ENCODE measurements at regions not wholly inside any gene's neighbourhood (a gene's known extent, or its start where the extent isn't known, plus 50 kb on each side); places are given as distances from the start of the nearest gene placed in this dataset.

DNA sequence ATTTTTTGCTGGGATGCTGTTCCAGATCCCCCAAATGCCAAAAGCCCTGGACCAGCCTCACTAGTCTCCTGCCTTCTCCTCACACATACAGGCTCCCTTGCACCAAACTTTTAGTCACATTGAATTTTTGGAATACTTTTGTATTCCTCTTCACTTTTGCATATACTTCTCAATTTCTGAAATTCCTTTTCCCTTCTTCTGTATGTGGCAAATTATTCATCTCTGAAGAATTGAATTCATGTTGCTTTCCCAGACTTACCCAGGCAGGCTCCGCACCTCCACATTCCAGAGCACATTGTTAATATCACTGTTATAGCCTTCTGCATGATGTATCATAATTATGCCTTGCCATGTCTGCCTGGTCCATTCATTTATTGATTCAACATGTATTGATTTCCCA lies 255.3 kb upstream of the POU3F2 start (continued):
- TF ChIP-seq EGR1 (IDR thresholded peaks at IDR 0.05; ENCODE audit: low read depth) (no peak), POLR2A (IDR thresholded peaks at IDR 0.05; ENCODE audit: borderline replicate concordance, extremely low read depth, insufficient read depth, insufficient read length) (no peak), TCF7L2 (IDR thresholded peaks at IDR 0.05; ENCODE audit: borderline replicate concordance, extremely low read depth, insufficient read depth, insufficient read length) (no peak), YY1 (IDR thresholded peaks at IDR 0.05; ENCODE audit: extremely low read depth, insufficient replicate concordance, low read depth, low read length) (no peak)
- TF ChIP-seq, protein P1, sequence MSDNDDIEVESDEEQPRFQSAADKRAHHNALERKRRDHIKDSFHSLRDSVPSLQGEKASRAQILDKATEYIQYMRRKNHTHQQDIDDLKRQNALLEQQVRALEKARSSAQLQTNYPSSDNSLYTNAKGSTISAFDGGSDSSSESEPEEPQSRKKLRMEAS (IDR thresholded peaks at IDR 0.05) = no peak

DNA sequence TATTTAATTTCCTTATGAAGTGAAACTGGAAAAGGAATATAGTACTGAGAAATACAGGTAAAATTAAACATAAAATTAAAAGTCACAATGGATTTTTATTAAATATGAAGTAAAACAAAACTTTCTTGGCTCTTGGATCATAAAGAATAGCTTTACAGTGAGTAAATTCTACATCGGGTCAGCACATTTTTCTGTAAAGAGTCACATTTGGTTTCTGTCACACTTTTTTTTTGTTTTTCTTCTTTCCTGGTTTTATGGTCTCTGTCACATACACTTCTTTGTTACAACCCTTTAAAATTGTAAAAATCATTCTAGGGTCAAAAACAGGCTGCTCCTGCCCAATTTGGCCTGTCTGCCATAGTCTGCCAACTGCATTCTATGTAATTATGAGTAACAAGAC lies 254.4 kb upstream of the POU3F2 start:
- Histone ChIP-seq H3K9ac (ENCODE audit: low read length) (no peak overlapping the region), H3K9me3 (ENCODE audit: control insufficient read depth in 1 of 2, insufficient read depth in 1 of 2, low read depth in 1 of 2, low read length in 2 of 2) (no peaks in the 10 kb centered on the region), H2AFZ (ENCODE audit: low read depth, low read length, poor library complexity, severe bottlenecking) (no peak overlapping the region), H3K79me2 (ENCODE audit: insufficient read depth, low read length) (no peaks in the 10 kb centered on the region), H3K4me1 (ENCODE audit: control insufficient read depth in 1 of 2, insufficient read depth in 2 of 2, low read length in 2 of 2) (no peaks in the 10 kb centered on the region), H3K36me3 (ENCODE audit: control insufficient read depth in 1 of 2, insufficient read depth in 2 of 2, low read length in 2 of 2) (no peaks in the 10 kb centered on the region), H3K27ac (ENCODE audit: low read depth, low read length) (no peak overlapping the region), H3K9me2 (ENCODE audit: insufficient read depth) (no peaks in the 10 kb centered on the region), H3K27me3 (ENCODE audit: insufficient read depth, low read length) (peaks cover 28% of the 10 kb centered on the region), H3K4me2 (ENCODE audit: low read length) (no peak overlapping the region), H3K4me3 (replicated peaks in 1 of 2; ENCODE audit: low read depth in 1 of 2, low read length in 2 of 2) (no peak overlapping the region), H4K20me1 (ENCODE audit: insufficient read depth) (no peaks in the 10 kb centered on the region)
- ATAC-seq (no peak), DNase-seq (ENCODE audit: low read depth, low spot score) (no peak)
- intact Hi-C loops (cut with micrococcal nuclease) = no loop called here
- RAD21 ChIA-PET (ENCODE audit: low non-redundant PET in 1 of 2, low total read pairs in 2 of 2, uncharacterized antibody in 2 of 2, unreplicated experiment in 2 of 2) = no interaction called here
- TF ChIP-seq EZH2 (IDR thresholded peaks at IDR 0.05) = no peak
- TF ChIP-seq, protein P2, sequence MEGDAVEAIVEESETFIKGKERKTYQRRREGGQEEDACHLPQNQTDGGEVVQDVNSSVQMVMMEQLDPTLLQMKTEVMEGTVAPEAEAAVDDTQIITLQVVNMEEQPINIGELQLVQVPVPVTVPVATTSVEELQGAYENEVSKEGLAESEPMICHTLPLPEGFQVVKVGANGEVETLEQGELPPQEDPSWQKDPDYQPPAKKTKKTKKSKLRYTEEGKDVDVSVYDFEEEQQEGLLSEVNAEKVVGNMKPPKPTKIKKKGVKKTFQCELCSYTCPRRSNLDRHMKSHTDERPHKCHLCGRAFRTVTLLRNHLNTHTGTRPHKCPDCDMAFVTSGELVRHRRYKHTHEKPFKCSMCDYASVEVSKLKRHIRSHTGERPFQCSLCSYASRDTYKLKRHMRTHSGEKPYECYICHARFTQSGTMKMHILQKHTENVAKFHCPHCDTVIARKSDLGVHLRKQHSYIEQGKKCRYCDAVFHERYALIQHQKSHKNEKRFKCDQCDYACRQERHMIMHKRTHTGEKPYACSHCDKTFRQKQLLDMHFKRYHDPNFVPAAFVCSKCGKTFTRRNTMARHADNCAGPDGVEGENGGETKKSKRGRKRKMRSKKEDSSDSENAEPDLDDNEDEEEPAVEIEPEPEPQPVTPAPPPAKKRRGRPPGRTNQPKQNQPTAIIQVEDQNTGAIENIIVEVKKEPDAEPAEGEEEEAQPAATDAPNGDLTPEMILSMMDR (IDR thresholded peaks at IDR 0.05 in 2 of 3, conservative IDR thresholded peaks at IDR 0.05 in 1 of 3; ENCODE audit: borderline replicate concordance in 1 of 3, insufficient read depth in 1 of 3, low read depth in 2 of 3, low read length in 2 of 3) = no peak
- TF ChIP-seq TCF7L2 (IDR thresholded peaks at IDR 0.05; ENCODE audit: borderline replicate concordance, extremely low read depth, insufficient read depth, insufficient read length) = no peak
- no peak for TF ChIP-seq CBX3 (IDR thresholded peaks at IDR 0.05; ENCODE audit: low read depth)
- no peak for TF ChIP-seq FOSL1 (IDR thresholded peaks at IDR 0.05; ENCODE audit: low read depth)
- POLR2A ChIA-PET = no interaction called here
- BruUV-seq (replicated peaks) = no TSS peak
- CTCF ChIA-PET = no interaction called here

Measured in HCT116 (cell line).